ENCODE measurements at regions not wholly inside any gene's neighbourhood (a gene's known extent, or its start where the extent isn't known, plus 50 kb on each side); places are given as distances from the start of the nearest gene placed in this dataset.
"Not testable (repeated sequence)": the region's sequence is repeated elsewhere in the genome, so short reads cannot be mapped to it uniquely, and the experiment has no call there.

GRCh38 chr21:39082656-39083376 lies 100.4 kb downstream of the PSMG1 start:
- no peak for DNase-seq (ENCODE audit: low spot score)

GRCh38 chr21:39080366-39080765 lies 102.9 kb downstream of the PSMG1 start:
- DNase-seq (ENCODE audit: low spot score), result no peak

DNA sequence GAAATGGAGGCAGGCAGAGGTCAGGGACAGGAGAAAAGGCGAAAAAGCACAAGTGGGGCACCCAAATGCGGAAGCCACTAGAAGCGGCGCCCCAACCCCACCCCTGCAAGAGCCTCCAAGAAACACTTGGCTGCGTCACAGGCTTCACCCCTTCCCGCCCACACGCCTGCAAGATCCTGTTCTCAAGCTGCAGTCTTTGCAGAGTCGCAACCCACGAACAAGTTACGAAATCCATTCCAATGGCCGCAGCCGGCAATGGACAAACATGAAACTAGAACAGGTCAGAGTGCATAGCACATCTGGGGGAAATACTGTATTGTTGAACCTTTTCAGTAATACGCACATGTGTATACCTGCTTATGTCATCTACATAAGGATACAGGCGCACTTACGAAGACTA lies 103.6 kb downstream of the PSMG1 start:
- peak; percentile 72 for DNase-seq (ENCODE audit: low spot score)

DNA sequence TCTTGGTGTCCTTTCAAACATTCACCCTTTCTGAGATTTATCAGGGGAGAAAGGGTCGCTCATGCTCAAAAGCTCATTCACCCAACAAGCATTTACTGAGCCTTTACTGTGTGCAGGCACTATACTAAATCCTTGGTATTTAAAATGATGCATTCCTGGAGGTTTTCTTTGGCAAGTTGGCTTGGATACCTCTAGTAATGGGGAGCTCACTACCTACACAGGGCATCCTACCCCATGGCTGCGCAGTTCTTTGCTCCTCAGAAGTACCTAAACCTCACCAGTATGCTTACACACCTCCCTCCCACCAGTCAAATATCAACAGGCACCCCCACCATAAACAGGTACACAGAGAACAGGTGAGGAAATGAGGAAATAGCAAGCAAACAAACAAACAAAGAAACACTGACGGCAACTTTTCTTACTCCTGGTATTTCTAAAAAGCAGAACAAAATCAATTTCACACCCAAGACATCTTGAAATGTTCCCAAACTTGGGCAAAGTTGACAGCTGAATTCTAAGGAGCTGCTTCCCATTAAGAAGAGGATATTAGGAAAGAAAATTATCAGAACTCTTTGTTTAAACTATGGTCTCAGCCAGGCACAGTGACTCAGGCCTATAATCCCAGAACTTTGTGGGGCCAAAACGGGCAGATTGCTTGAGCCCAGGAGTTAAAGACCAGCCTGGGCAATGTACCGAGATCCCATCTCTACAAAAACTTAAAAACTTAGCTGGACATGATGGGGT lies 104.8 kb downstream of the PSMG1 start:
- DNase-seq (ENCODE audit: low spot score), result no peak

DNA sequence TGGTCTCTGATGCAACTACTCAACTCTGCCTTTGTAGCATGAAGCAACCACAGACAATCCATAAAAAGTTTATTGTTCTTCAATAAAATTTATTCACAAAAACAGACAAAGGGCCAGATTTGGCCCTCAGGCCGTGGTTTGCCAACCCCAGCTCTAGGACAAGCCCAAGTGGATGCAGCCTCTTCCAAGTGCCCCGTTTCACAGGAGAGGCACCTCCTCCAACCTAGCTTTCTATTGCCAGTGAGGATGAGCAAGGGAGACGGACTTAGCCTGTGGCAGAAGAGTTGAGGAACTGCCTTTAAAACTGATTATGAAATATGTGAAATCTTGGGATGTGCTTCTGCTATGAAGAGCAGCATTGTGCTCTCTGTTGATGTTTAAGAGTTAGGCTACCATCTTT lies 105.4 kb downstream of the PSMG1 start:
- DNase-seq (ENCODE audit: low spot score), result no peak

GRCh38 chr21:39074508-39074907 lies 108.7 kb downstream of the PSMG1 start:
- DNase-seq (ENCODE audit: low spot score), result no peak

DNA sequence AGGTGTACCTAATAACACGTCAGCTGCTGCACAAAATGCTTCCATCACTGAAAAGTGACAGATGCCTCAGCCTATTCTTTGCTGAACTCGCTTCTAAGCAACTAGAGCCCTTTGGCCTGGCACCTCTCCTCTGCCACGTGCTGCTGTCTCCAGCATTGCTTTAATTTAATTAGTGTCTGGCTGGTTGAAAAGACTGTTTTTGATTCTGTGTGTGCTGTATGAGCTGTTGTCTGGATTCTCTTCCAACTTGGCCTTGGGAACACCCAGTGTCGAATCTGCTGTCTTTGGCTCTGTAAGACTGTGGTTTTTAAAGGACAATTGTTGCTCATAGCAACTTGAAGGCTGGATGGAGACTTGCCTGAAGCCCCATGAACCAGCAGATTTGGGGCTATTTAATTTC lies 109.5 kb downstream of the PSMG1 start:
- peak; percentile 75 for DNase-seq (ENCODE audit: low spot score)

- DNase-seq (ENCODE audit: low spot score), result peak; percentile 79
Measured at GRCh38 chr21:39073063-39073462, 110.2 kb downstream of the PSMG1 start.

DNA sequence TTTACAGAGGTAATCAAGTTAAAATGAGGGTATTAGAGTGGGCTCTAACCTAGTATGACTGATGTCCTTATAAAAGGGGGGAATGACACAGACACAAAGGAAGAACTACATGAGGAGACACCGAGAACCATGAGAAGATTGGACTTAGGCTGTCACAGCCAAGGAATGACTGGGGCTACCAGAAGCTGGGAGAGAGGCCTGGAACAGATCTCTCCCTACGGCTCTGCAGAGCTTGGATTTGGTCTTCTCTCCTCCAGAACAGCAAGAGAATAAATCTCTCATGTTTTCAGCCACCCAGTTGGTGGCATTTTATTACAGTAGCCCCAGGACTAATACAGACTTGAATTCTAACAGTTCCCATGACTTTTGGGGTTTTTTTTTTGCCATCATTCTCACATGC lies 110.8 kb downstream of the PSMG1 start:
- no peak for DNase-seq (ENCODE audit: low spot score)

- DNase-seq (ENCODE audit: low spot score), result no peak
Measured at GRCh38 chr21:39071623-39072214, 111.5 kb downstream of the PSMG1 start.

GRCh38 chr21:39069856-39070255 lies 113.4 kb downstream of the PSMG1 start:
- DNase-seq (ENCODE audit: low spot score), result not testable (repeated sequence)

DNA sequence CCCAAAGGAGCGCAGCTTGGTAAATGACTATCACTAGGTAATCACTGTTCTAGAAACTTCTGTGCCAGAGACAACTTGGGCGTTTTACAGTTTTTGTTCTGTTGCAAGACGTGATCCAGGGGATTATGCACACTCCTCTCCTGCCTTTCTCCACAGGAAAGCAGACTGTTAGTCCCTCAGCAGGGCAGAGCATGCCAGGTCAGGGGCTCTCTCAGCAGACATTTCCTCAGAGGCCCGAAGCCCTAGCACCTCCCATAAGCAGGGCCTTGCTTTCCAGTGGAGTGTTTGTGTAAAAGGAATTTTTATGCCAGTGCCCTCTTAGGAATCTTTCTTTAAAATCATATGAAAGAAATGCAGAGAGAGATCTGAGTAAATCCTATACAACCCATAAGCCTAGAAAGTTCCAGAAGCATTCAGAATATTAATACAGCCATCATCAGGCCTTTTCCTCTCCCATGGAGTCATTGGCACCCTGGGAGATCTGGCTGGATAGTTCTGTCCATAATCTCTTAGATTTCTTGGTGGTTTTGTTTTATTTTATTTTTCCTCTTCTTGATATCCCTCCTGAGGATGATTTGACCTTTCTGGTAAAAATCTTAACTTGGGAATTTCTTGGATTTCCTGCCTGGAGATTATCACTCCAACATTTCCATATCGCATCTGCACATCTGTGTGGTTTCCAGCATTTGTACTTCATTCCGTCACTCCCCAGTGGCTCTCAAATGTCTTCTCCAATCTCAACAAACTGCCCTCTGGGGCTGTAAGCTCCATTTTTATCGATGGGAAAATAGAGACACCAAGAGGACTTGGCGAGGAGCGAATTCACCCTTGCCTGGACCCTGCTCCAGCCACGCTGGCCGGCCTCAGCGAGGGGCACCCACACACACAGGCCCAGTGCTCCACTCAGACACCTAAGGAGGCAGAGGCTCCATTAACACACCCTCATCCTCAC lies 116.1 kb downstream of the PSMG1 start:
- no peak for DNase-seq (ENCODE audit: low spot score)

DNA sequence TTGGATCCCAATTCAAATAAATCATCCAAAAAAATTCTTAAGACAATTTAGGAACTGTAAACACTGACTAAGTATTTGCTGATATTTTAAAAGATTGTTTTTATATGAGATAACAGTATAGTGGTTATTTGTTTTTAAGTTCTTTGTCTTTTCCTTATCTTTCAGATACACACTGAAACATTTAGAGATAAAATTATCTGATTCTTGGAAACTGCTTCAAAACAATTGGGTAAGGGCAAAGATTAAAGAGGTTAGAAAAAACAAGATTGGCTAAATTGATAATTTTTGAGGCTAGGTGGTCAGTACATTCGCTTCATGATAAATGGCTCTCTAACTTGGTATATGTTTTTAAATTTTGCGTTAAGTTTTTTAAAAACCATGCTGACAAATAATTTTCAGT lies 117.3 kb downstream of the PSMG1 start:
- DNase-seq (ENCODE audit: low spot score), result no peak

- DNase-seq (ENCODE audit: low spot score), result no peak
Measured at GRCh38 chr21:39064325-39065012, 118.8 kb downstream of the PSMG1 start.

- DNase-seq (ENCODE audit: low spot score), result no peak
Measured at GRCh38 chr21:39063517-39063916, 119.7 kb downstream of the PSMG1 start.

DNA sequence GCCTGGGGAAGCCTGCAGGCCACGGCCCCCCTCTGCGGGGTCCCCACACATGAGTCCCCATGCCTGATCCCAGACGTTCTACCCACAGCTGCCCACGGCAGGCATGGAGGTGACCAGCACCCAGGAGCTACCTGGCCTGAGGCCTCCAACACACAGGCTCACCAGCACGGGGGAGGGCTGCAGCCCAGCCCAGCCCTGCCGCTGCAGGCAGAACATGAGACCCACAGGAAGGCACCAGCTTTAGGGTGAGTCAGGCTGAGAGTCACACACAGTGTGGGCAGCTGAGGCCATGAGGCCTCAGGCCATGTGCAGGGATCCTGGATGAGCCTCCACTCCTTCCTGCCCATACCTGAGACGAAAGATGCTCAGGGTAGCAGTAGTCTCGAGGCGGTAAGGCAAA lies 121.1 kb downstream of the PSMG1 start:
- DNase-seq (ENCODE audit: low spot score), result no peak

DNA sequence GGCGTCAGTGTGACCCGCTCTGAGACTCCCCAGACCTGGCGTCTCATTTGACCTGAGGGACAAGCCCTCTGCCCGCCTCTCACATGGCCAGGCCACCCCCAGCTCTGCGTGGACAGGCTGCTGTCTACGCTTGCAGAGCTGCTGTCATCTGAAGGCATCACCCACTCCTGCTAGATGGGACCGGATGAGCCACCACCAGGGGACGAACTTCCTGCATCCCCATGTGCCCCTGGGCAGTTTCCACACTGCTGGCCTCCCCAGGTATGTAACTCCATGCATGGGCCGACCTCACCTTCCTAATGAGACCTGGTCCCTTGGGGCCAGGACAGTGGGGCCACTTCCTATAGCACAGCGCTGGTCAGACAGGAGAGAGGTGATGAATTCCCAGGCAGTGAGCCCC lies 121.5 kb downstream of the PSMG1 start:
- no peak for DNase-seq (ENCODE audit: low spot score)

- DNase-seq (ENCODE audit: low spot score), result no peak
Measured at GRCh38 chr21:39060485-39061083, 122.7 kb downstream of the PSMG1 start.

- no peak for DNase-seq (ENCODE audit: low spot score)
Measured at GRCh38 chr21:39057121-39057520, 126.1 kb downstream of the PSMG1 start.

- DNase-seq (ENCODE audit: low spot score), result no peak
Measured at GRCh38 chr21:39056636-39057035, 126.6 kb downstream of the PSMG1 start.

GRCh38 chr21:39055167-39055767 lies 128.0 kb downstream of the PSMG1 start:
- no peak for DNase-seq (ENCODE audit: low spot score)

Data from Ammon's horn (tissue), 1 donor.